Endothelial cell of hepatic sinusoid (primary cell): ENCODE measurements at regions not wholly inside any gene's neighbourhood (a gene's known extent, or its start where the extent isn't known, plus 50 kb on each side); places are given as distances from the start of the nearest gene placed in this dataset.

ENCODE experiments used
- in situ Hi-C: cut with HindIII; loops from 2 replicates; pipeline ENCODE4 v1.10.0; 2017; ENCODE audit warnings: low sequenced_read_pairs

DNA sequence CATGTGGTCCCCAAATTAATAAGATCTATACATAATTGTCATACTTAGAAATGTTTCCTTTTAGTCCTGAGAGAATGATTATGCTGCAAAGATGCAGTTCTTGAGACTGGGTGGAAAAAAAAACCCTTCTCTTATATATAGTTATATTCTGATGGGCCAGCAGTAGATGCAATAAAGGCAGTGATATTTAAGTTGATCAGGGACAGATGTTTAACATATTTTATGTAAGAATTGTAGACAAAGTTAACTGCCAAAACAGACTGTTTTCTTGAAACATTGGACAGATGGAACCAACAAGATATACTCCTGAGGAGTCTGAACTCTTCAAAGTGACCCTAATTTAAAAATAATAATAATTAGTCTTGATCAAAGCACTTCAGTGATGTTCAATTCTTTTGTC is 172.0 kb upstream of the LRIG1 start:
- in situ Hi-C loops, result no loop called here

DNA sequence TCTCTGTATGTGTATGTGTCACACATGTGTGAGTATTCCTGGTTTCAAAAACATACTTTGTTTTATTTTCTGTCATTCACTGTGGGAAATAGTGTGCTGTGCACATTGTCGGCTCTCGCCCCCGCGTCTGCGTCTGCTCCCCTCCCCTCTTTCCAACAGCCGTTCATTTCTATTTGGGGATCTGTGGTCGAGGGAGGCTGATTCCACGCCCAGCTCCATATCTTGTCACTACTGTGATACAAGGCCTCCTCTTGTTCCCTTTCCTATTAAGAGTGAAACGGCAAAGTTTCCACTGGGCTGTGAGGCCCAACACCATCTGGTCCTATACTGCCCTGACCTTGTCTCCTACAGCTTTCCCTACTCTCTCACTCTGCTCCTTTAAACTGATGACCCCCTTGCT is 172.5 kb upstream of the LRIG1 start:
- in situ Hi-C loops, result no loop called here

GRCh38 chr3:66675366-66675765 is 174.5 kb upstream of the LRIG1 start:
- in situ Hi-C loops, result no loop called here

DNA sequence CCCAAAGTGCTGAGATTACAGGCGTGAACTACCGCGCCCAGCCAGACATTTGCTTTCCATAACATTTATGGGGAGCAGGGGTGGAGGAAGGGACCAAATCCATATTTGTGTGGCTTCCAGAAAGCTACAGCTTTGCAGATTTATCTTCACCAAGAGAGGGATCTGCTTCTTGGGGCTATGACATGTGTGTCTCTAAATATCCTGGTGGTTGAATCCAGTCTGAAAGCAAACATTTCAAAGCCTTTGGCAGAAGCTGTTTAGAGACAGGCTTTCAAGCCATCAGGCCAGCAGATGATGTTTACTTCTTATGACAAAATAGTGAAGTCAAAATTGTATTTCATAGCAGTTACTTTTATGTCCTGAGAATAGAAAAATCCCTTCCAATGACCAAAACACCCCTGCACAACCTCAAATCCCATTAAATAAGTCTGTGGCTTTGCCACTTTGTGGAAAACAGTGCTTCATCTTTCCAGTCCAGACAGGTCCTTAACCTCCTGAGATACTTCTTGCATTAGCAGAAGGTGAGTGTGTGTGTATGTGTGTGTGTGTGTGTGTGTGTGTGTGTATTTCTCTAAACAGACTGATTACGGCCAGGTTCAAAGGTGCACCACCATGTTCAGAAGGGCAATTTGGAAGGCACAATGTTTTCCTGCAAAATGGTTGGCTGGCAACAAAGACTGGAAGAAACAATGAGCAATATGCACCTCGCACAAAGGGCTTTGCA is 191.4 kb upstream of the LRIG1 start:
- in situ Hi-C loops, result loop anchor here (5.0 kb wide), 1 partner anchor 85 kb away; no protein-coding TSS in a partner anchor

DNA sequence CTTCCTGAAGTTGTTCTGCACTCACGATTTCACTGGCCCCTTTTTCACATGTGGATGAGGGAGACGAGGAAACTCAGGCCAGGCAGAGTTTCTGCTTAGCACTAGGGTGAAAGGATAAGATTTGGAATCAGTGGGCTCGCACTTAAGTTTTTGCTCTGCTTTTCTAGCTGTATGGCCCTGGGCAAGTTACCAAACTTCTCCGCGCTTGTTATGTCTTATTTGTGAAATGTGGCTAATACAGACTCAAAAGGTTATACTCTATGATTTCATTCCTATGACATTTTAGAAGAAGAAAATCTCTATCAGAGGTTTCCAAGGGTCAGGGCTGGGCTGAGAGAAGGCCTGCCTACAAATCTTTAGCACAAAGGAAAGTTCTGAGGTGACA is 191.9 kb upstream of the LRIG1 start:
- in situ Hi-C loops, result loop anchor here (5.0 kb wide), 1 partner anchor 85 kb away; no protein-coding TSS in a partner anchor

- in situ Hi-C loops, result loop anchor here (5.0 kb wide), 1 partner anchor 86 kb away; no protein-coding TSS in a partner anchor
Observed at GRCh38 chr3:66693461-66694031, 192.7 kb upstream of the LRIG1 start.

DNA sequence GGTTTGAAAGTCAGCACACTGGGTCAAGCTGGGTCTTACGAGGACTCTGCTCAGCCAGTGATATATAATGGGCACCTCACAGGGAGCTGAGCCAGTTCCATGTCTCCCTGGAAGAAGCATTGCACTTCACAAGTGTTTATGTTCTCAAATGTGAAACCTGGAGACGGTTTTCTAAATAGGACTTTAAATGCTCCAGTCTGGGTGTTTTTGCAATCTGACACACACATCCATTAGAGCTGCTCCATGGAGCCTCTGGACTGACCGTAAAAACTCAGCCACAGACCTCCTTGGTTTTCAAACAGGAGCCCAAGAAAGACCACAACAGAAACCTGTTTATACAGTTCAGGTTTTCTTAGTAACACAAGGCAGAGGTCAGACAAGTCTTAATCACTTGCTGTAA is 201.3 kb upstream of the LRIG1 start:
- in situ Hi-C loops, result no loop called here

- in situ Hi-C loops, result no loop called here
Observed at GRCh38 chr3:66703501-66703900, 202.7 kb upstream of the LRIG1 start.

- in situ Hi-C loops, result no loop called here
Observed at GRCh38 chr3:66705076-66705475, 204.3 kb upstream of the LRIG1 start.

- in situ Hi-C loops, result no loop called here
Observed at GRCh38 chr3:66706890-66707289, 206.1 kb upstream of the LRIG1 start.

- in situ Hi-C loops, result no loop called here
Observed at GRCh38 chr3:66709532-66709931, 208.7 kb upstream of the LRIG1 start.

DNA sequence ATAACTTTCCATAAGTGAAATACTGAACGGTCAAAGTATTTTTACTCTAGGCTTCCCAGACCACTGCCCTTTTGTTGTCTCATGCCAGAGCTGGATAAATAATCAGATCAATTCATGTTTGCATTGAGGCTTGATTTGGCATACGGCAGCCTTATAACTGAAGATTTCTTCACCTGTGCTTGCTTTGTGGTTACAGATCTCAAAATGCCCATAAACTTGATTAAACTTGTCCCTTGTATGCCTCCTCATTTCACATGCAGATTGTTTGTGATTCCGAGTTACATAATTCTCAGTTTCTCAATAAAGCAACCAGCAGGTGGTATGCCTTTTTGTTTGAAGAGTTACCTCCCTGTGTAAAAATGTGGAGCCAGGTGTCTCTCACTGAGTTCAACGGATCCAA is 211.4 kb upstream of the LRIG1 start:
- in situ Hi-C loops, result no loop called here

DNA sequence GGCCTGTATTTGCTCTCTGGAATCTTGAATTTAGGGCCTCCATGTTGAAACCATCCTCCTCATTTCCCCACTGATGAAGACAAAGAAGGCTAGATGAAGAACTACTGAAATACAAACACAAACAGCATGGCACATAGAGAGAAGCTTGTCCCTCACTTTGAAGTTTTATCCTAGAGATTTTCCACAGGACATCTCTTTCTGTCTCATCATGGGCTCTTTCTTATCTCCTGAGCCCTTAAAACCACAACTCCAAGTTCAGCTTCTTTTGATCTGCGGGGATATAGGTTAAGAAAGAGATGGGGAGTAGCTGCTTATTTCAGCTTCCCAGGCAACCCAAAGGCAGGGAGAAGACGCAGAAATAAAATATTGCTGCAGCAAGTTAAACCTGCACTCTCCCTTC is 213.1 kb upstream of the LRIG1 start:
- in situ Hi-C loops, result no loop called here

GRCh38 chr3:66715806-66716205 is 215.0 kb upstream of the LRIG1 start:
- in situ Hi-C loops, result no loop called here

DNA sequence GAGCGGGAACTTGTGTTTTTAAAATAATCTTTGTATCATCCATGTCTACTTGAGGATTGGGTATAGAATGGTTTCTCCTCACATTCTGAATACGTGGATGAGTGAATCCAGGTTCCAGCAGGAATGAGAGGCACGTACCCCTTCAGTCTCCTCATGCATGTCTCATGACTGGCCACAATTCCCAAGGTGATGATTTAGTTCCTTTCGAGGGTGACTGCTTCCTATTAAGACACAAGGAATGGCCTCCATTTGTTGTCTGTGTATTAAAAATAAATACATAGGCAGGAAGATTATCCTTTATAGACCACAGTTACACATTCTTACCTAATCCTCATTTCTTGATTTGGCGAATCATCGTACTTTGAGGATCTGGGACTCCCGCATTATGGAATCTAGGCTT is 217.0 kb upstream of the LRIG1 start:
- in situ Hi-C loops, result no loop called here

DNA sequence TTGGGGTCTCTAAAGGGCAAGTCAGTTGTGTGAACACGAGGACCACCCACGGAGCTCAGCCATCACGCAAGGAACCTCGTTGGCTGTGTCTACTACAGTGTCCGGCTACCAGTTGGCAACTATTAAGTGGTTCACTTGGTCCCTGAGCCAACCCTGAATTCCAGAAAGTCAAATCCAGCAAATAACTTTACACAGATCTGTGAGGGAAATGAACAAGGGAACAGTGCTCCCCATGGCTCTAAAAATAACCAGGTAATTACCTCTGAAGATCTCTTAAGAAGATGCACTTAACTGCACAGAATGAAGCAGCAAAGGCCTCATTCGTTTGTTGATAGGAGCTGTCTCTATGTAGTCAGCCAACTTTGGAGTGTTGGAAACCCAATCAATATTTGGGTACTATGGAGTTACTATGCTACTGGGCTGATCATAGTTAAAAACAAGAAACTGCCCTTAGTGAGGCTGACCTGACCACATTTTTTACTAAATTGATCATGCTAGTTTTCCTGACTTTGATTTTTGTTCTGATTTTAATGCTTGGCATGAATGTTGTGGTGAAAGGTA is 219.1 kb upstream of the LRIG1 start:
- in situ Hi-C loops, result no loop called here

DNA sequence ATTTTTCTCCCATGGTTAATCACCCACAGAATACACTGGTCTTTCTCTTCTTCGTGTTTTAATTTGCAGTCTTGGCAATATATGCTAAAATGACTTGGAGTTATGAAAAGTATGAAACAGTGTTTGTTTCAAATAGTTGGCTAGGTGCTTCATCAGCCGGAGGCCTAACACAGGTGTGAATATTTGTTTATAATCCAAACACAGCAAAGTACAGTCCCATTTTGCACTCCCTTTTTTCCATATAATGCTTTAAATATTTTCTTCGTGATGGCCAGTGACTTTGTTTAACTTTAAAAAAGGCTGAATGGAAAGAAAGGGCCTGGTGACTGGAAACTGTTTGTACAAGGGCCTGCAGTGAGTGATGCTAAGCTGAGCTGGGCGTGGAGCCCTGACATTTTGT is 219.7 kb upstream of the LRIG1 start:
- in situ Hi-C loops, result no loop called here

DNA sequence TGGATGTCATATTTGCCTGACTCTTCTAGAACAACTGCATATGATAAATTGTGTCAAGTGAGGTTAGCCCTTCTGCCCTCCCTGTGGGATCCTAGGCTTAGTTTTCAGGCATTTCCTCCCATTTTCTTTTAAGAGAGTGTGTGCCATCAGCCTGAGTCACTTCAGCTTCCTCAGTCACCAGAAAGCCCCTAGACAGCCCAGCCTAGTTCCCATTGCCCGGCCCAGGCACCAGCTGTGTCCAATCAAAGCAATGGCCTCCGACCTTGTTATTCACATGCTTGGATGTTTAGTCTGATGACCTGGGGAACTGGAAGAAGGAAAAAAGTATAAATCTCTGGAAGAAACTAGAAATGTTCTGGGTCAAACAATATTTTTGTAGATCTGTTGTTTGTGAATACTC is 221.9 kb upstream of the LRIG1 start:
- in situ Hi-C loops, result no loop called here

DNA sequence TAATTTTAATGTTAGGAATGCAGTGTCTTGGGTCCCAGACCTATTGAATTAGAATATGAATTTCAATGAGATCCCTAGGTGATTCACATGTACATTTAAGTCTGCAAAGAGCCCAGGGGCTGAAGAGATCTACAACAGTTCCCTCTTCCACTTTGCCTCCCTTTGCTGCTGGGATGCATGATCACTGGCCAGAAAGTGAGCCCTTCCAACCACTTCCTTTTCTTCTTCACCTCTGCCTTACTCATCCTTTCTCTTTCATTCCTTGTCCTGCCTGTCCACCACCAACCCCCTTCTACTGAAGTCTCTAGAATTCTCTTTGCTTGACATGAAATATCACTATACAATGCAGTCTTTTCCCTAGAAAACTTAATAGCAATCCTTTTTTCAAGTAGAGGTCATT is 222.4 kb upstream of the LRIG1 start:
- in situ Hi-C loops, result no loop called here

DNA sequence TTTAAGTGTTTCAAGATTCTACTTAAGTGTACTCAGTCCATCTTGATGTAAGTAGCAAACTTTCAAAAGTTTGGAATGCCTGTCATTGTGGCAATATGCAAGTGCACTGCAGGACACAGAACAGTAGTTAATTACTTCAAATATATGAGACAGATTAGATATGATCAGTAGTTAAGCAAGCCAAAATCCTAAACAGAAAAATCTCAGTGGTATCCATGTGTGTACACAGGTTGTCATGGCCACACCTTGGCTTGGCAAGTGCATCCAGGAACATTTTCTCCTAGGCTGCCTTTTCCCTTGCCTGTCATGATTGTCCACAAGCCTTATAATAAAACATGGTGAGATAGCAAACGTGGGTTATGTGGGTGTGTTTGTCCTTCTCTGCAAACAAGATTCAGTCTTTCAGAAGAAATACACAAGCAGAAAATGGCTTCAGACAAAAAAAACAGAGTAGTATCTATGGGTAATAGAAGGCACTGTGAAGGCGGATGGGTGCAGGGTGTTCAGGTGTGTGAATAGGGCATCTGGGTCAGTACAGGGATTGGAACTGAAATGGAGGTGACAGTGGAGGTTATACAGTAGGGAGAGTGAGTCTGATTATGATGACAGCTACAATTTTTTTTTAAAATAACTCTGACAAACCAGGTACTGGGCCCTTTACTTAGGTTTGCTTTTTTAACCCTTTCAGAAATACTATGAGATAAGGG is 229.0 kb upstream of the LRIG1 start:
- in situ Hi-C loops, result loop anchor here (5.0 kb wide), 1 partner anchor 67 kb away; no protein-coding TSS in a partner anchor

DNA sequence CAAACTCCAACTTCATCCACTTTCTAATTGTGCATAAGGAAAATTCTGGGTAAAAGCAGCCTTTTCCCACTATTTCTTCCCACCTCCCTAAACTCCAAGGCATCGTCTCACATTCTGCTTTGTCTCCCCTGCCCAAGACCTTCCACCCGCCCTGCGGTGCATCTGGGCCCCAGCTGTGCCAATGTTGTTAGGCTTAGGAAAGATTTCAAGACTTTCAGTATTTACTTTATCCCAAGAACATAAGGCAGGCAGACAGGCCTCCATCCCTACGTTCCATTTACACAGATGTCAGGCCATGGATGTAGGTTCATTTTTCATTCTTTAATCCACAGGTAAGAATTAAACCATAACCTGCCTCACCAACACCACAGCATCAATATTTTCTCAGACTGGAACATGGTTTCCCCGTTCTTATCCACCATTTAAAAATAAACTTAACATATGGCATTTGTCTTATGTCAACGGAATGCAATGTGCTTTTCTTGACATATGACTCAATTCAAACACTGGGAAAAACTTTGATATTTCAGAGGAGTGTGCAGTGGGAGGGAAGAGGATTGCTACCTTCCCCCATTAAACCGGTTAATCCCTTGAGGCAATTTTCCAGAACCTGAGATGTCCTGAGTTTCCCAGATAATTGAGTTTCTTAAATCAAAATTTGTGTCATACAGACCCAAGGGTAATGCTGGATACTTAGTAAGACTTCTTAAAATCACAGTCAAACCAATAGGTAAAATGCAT is 238.0 kb upstream of the LRIG1 start:
- in situ Hi-C loops, result no loop called here
